ENCODE measurements at regions not wholly inside any gene's neighbourhood (a gene's known extent, or its start where the extent isn't known, plus 50 kb on each side); places are given as distances from the start of the nearest gene placed in this dataset.
"Not testable (repeated sequence)": the region's sequence is repeated elsewhere in the genome, so short reads cannot be mapped to it uniquely, and the experiment has no call there.

DNA sequence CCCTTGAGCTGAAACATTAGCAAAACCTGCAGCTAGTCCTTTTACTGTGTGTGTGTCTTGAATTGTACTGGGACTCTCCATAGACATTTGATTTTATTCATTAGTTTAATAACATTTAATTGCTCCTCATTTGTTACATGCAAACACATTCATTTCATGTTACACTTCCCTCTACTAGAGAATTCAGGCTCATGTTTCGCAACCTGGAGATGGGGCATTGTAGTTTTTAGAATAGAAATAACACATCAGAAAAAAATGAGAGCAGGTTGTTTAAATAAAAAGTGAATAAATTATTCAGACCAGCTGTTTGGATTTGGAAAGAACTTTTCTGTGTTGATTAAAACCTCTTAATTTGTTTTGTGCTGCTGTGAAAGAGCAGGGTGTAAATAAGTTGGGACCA lies 243.9 kb downstream of the ETV1 start:
- H3K27ac ChIP-seq (ENCODE audit: low read length), result no peak overlapping the region
- no peaks in the 10 kb centered on the region for H3K79me2 ChIP-seq (ENCODE audit: low read length)
- no peaks in the 10 kb centered on the region for H3K4me1 ChIP-seq (ENCODE audit: low read length)
- H3K4me3 ChIP-seq (ENCODE audit: low read length), result no peak overlapping the region
- H3K4me2 ChIP-seq (ENCODE audit: low read length), result no peak overlapping the region
- H3K9me3 ChIP-seq (ENCODE audit: insufficient read depth, low read length), result no peaks in the 10 kb centered on the region
- H4K20me1 ChIP-seq (ENCODE audit: insufficient read depth, low read length), result no peaks in the 10 kb centered on the region
- H3K27me3 ChIP-seq (ENCODE audit: low read depth, low read length), result no peaks in the 10 kb centered on the region
- no peaks in the 10 kb centered on the region for H3K36me3 ChIP-seq (replicated peaks; ENCODE audit: low read depth, low read length)
- no peak for TF ChIP-seq EZH2phosphoT487 (IDR thresholded peaks at IDR 0.05; ENCODE audit: low read depth)
- TF ChIP-seq, protein P1, sequence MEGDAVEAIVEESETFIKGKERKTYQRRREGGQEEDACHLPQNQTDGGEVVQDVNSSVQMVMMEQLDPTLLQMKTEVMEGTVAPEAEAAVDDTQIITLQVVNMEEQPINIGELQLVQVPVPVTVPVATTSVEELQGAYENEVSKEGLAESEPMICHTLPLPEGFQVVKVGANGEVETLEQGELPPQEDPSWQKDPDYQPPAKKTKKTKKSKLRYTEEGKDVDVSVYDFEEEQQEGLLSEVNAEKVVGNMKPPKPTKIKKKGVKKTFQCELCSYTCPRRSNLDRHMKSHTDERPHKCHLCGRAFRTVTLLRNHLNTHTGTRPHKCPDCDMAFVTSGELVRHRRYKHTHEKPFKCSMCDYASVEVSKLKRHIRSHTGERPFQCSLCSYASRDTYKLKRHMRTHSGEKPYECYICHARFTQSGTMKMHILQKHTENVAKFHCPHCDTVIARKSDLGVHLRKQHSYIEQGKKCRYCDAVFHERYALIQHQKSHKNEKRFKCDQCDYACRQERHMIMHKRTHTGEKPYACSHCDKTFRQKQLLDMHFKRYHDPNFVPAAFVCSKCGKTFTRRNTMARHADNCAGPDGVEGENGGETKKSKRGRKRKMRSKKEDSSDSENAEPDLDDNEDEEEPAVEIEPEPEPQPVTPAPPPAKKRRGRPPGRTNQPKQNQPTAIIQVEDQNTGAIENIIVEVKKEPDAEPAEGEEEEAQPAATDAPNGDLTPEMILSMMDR (IDR thresholded peaks at IDR 0.05; ENCODE audit: low read depth, low read length), result no peak
- H2AFZ ChIP-seq (ENCODE audit: low read depth, low read length), result no peak overlapping the region
- H3K9ac ChIP-seq (ENCODE audit: low read length), result no peak overlapping the region

DNA sequence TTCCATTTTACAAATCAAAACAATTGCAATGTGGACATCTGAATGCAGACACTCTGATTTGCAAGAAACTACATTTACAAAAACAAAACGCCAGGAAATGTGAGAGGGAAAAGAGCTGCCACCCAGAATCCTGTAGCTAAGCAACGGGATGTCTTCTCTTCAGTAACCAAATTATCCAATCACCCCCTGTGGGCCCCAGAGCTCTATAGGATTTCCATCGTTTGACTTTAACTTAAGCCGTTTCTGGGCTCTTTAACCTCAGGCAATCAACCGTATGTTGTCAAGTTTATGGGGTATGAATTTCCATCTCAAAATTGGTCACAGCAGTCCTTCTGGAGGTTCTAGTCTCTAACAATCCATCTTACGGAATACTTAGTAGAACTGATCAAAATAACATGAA lies 240.5 kb downstream of the ETV1 start:
- Histone ChIP-seq H3K27ac (ENCODE audit: low read length) (no peak overlapping the region), H3K4me2 (ENCODE audit: low read length) (no peak overlapping the region), H3K9ac (ENCODE audit: low read length) (no peak overlapping the region), H2AFZ (ENCODE audit: low read depth, low read length) (no peak overlapping the region), H3K27me3 (ENCODE audit: low read depth, low read length) (no peaks in the 10 kb centered on the region), H3K4me3 (ENCODE audit: low read length) (no peak overlapping the region), H3K79me2 (ENCODE audit: low read length) (no peaks in the 10 kb centered on the region), H3K4me1 (ENCODE audit: low read length) (no peaks in the 10 kb centered on the region), H3K36me3 (replicated peaks; ENCODE audit: low read depth, low read length) (no peaks in the 10 kb centered on the region), H4K20me1 (ENCODE audit: insufficient read depth, low read length) (no peaks in the 10 kb centered on the region), H3K9me3 (ENCODE audit: insufficient read depth, low read length) (no peaks in the 10 kb centered on the region)
- TF ChIP-seq, protein P1 (IDR thresholded peaks at IDR 0.05; ENCODE audit: low read depth, low read length), result no peak
- TF ChIP-seq EZH2phosphoT487 (IDR thresholded peaks at IDR 0.05; ENCODE audit: low read depth), result no peak

- TF ChIP-seq, protein P1 (IDR thresholded peaks at IDR 0.05; ENCODE audit: low read depth, low read length), result no peak
- TF ChIP-seq EZH2phosphoT487 (IDR thresholded peaks at IDR 0.05; ENCODE audit: low read depth), result no peak
- Histone ChIP-seq H3K9ac (ENCODE audit: low read length) (no peak overlapping the region), H3K27me3 (ENCODE audit: low read depth, low read length) (no peaks in the 10 kb centered on the region), H3K4me2 (ENCODE audit: low read length) (no peak overlapping the region), H3K79me2 (ENCODE audit: low read length) (no peaks in the 10 kb centered on the region), H3K27ac (ENCODE audit: low read length) (no peak overlapping the region), H3K4me3 (ENCODE audit: low read length) (no peak overlapping the region), H4K20me1 (ENCODE audit: insufficient read depth, low read length) (no peaks in the 10 kb centered on the region), H3K9me3 (ENCODE audit: insufficient read depth, low read length) (no peaks in the 10 kb centered on the region), H3K4me1 (ENCODE audit: low read length) (no peaks in the 10 kb centered on the region), H2AFZ (ENCODE audit: low read depth, low read length) (no peak overlapping the region), H3K36me3 (replicated peaks; ENCODE audit: low read depth, low read length) (no peaks in the 10 kb centered on the region)
These were observed 239.8 kb downstream of the ETV1 start for GRCh38 chr7:13749636-13750035.

DNA sequence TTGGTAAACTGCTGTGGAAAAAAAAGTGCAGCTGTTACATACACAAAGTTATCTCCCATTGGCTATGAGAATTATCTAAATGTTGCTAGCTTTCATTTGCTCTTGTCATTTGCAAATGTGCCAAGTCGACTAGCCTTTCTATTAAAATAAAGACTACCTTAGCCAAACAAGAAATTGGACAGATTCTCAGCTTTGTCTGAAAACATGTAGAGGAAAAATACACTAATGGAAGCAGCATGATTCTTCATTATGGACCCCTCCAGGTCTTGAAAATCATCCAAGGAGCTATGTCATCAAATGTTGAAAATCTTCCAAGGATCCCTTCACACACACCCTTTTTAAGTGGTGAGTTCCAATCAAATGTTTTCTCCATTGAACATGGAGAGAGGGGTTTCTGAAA lies 237.7 kb downstream of the ETV1 start:
- H3K27ac ChIP-seq (ENCODE audit: low read length), result no peak overlapping the region
- no peak overlapping the region for H2AFZ ChIP-seq (ENCODE audit: low read depth, low read length)
- H4K20me1 ChIP-seq (ENCODE audit: insufficient read depth, low read length), result no peaks in the 10 kb centered on the region
- H3K79me2 ChIP-seq (ENCODE audit: low read length), result no peaks in the 10 kb centered on the region
- no peak overlapping the region for H3K4me2 ChIP-seq (ENCODE audit: low read length)
- no peak for TF ChIP-seq EZH2phosphoT487 (IDR thresholded peaks at IDR 0.05; ENCODE audit: low read depth)
- H3K4me3 ChIP-seq (ENCODE audit: low read length), result no peak overlapping the region
- no peaks in the 10 kb centered on the region for H3K9me3 ChIP-seq (ENCODE audit: insufficient read depth, low read length)
- H3K36me3 ChIP-seq (replicated peaks; ENCODE audit: low read depth, low read length), result no peaks in the 10 kb centered on the region
- H3K27me3 ChIP-seq (ENCODE audit: low read depth, low read length), result no peaks in the 10 kb centered on the region
- no peaks in the 10 kb centered on the region for H3K4me1 ChIP-seq (ENCODE audit: low read length)
- no peak overlapping the region for H3K9ac ChIP-seq (ENCODE audit: low read length)

DNA sequence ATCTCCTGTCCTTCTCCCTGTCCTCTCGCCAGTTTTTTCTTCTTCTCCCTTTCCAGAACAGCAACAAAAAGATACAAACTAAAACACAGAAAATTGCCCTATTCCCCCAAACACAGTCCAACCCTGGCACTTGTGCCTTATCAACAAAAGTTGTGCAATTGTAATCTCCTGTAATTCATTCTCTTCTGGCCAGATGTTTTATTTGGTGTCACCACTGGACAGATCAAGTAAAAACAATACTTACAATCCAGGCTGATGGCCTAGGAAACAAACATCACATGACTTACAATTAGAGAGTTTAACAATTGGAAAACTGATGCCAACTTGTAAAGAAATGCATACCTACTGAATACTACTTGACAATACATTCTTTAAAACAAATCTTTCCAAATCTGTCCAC lies 231.6 kb downstream of the ETV1 start:
- no peak overlapping the region for H3K4me3 ChIP-seq (ENCODE audit: low read length)
- H3K9ac ChIP-seq (ENCODE audit: low read length), result no peak overlapping the region
- no peaks in the 10 kb centered on the region for H3K36me3 ChIP-seq (replicated peaks; ENCODE audit: low read depth, low read length)
- no peaks in the 10 kb centered on the region for H3K79me2 ChIP-seq (ENCODE audit: low read length)
- TF ChIP-seq, protein P1 (IDR thresholded peaks at IDR 0.05; ENCODE audit: low read depth, low read length), result no peak
- TF ChIP-seq EZH2phosphoT487 (IDR thresholded peaks at IDR 0.05; ENCODE audit: low read depth), result no peak
- no peaks in the 10 kb centered on the region for H4K20me1 ChIP-seq (ENCODE audit: insufficient read depth, low read length)
- H3K9me3 ChIP-seq (ENCODE audit: insufficient read depth, low read length), result no peaks in the 10 kb centered on the region
- no peak overlapping the region for H3K27ac ChIP-seq (ENCODE audit: low read length)
- H3K4me1 ChIP-seq (ENCODE audit: low read length), result no peaks in the 10 kb centered on the region
- no peak overlapping the region for H3K4me2 ChIP-seq (ENCODE audit: low read length)
- H2AFZ ChIP-seq (ENCODE audit: low read depth, low read length), result no peak overlapping the region
- no peaks in the 10 kb centered on the region for H3K27me3 ChIP-seq (ENCODE audit: low read depth, low read length)

DNA sequence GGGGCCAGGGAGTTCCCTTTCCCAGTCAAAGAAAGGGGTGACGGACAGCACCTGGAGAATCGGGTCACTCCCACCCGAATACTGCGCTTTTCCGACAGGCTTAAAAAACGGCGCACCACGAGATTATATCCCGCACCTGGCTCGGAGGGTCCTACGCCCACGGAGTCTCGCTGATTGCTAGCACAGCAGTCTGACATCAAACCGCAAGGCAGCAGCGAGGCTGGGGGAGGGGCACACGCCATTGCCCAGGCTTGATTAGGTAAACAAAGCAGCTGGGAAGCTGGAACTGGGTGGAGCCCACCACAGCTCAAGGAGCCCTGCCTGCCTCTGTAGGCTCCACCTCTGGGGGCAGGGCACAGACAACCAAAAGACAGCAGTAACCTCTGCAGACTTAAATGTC lies 223.6 kb downstream of the ETV1 start:
- not testable (repeated sequence) for H2AFZ ChIP-seq (ENCODE audit: low read depth, low read length); H3K9me3 ChIP-seq (ENCODE audit: insufficient read depth, low read length); H3K9ac ChIP-seq (ENCODE audit: low read length); H4K20me1 ChIP-seq (ENCODE audit: insufficient read depth, low read length); H3K36me3 ChIP-seq (replicated peaks; ENCODE audit: low read depth, low read length); H3K27ac ChIP-seq (ENCODE audit: low read length); H3K4me3 ChIP-seq (ENCODE audit: low read length); H3K79me2 ChIP-seq (ENCODE audit: low read length); H3K4me2 ChIP-seq (ENCODE audit: low read length); H3K4me1 ChIP-seq (ENCODE audit: low read length); H3K27me3 ChIP-seq (ENCODE audit: low read depth, low read length)

Data from OCI-LY3 (cell line).